Prostate gland (tissue), 2 donors: ENCODE measurements at regions not wholly inside any gene's neighbourhood (a gene's known extent, or its start where the extent isn't known, plus 50 kb on each side); places are given as distances from the start of the nearest gene placed in this dataset.

Source experiments
- DNase-seq: peaks from one replicate; pipeline ENCODE4 v3.0.0-alpha.2; 2019; ENCODE audit warnings: low spot score
- H3K27ac ChIP-seq, 2 donors: fragments of 200-600 bp; sonication (generic); 2 replicates each; pipeline ENCODE4 v1.5.1; 2017 to 2019
- H3K27me3 ChIP-seq: fragments of 200-600 bp; sonication (generic); replicated peaks from 2 replicates; pipeline ENCODE4 v1.5.1; 2019; ENCODE audit not compliant: insufficient read depth
- H3K36me3 ChIP-seq, 2 donors: fragments of 200-600 bp; sonication (generic); 1 replicate in 1 of 2; 2 replicates in 1 of 2; pipeline versions ENCODE4 v1.5.1 to v1.8.1; 2017 to 2019
- H3K4me1 ChIP-seq: fragments of 200-600 bp; sonication (generic); replicated peaks from 2 replicates; pipeline ENCODE4 v1.5.1; 2019
- H3K4me3 ChIP-seq, 2 donors: fragments of 200-600 bp; sonication (generic); 2 replicates each; pipeline ENCODE4 v1.5.1; 2017 to 2019
- H3K9me3 ChIP-seq: fragments of 200-600 bp; sonication (generic); 2 replicates; pipeline ENCODE4 v1.5.1; 2017
- CTCF ChIP-seq, 4 experiments: fragments of 200-600 bp in 2 of 4; fragments of 450-650 bp in 2 of 4; sonication (generic) in 2 of 4; IDR thresholded peaks; 1 replicate in 3 of 4; 2 replicates in 1 of 4; pipeline ENCODE4 v1.5.1; 2016 to 2019; ENCODE audit warnings: antibody characterized with exemption in 4 of 4, mild to moderate bottlenecking in 2 of 4, moderate library complexity in 2 of 4
- POLR2A ChIP-seq: fragments of 450-650 bp; IDR thresholded peaks from one replicate; pipeline ENCODE4 v1.6.1; 2016; ENCODE audit warnings: antibody characterized with exemption, mild to moderate bottlenecking
- POLR2AphosphoS5 ChIP-seq: sonication (generic); formaldehyde crosslinking; IDR thresholded peaks from one replicate; pipeline ENCODE4 v1.6.1; 2017; ENCODE audit warnings: antibody characterized with exemption
- WGBS: methylation state at CpG from one replicate; pipeline ENCODE4 v1.1.5; 2018; 5-methylcytosine and 5-hydroxymethylcytosine counted together
- intact Hi-C: fragments of 100-400 bp; cut with DNase I; formaldehyde crosslinking; loops from one replicate; pipeline ENCODE4 v1.14.2; 2022

GRCh38 chr22:47299211-47299862 lies 536.9 kb downstream of the TBC1D22A start:
- DNase-seq: no peak

GRCh38 chr22:47298017-47298785 lies 535.8 kb downstream of the TBC1D22A start:
- TF ChIP-seq CTCF (IDR thresholded peaks at IDR 0.05) (no peak), POLR2AphosphoS5 (no peak), POLR2A (no peak)
- intact Hi-C loops: no loop called here
- DNase-seq: no peak
- Histone ChIP-seq H3K27ac (no peak overlapping the region), H3K4me1 (no peaks in the 10 kb centered on the region), H3K4me3 (no peak overlapping the region), H3K36me3 (no peaks in the 10 kb centered on the region), H3K9me3 (no peaks in the 10 kb centered on the region), H3K27me3 (no peaks in the 10 kb centered on the region)
- 90% methylated on average over 10 of the region's 10 CpGs for WGBS

More at GRCh38 chr22:47299211-47299862, 536.9 kb downstream of the TBC1D22A start:
- no peak overlapping the region for H3K27ac ChIP-seq
- intact Hi-C loops: no loop called here
- TF ChIP-seq CTCF (IDR thresholded peaks at IDR 0.05) (no peak), POLR2A (no peak), POLR2AphosphoS5 (no peak)
- WGBS: 90% methylated on average over 18 of the region's 18 CpGs
- H3K4me1 ChIP-seq: no peaks in the 10 kb centered on the region
- no peaks in the 10 kb centered on the region for H3K9me3 ChIP-seq
- no peaks in the 10 kb centered on the region for H3K27me3 ChIP-seq
- H3K36me3 ChIP-seq: no peaks in the 10 kb centered on the region
- no peak overlapping the region for H3K4me3 ChIP-seq

- no peak for DNase-seq
These were observed 535.0 kb downstream of the TBC1D22A start for GRCh38 chr22:47297261-47298016.

More at GRCh38 chr22:47297261-47298016, 535.0 kb downstream of the TBC1D22A start:
- Histone ChIP-seq H3K27me3 (no peaks in the 10 kb centered on the region), H3K4me1 (peaks cover 4% of the 10 kb centered on the region), H3K9me3 (no peaks in the 10 kb centered on the region), H3K27ac (no peak overlapping the region), H3K4me3 (no peak overlapping the region), H3K36me3 (no peaks in the 10 kb centered on the region)
- 93% methylated on average over 20 of the region's 20 CpGs for WGBS
- intact Hi-C loops: no loop called here
- no peak for TF ChIP-seq POLR2A
- no peak for TF ChIP-seq CTCF (IDR thresholded peaks at IDR 0.05)
- TF ChIP-seq POLR2AphosphoS5: no peak
